ENCODE measurements at regions not wholly inside any gene's neighbourhood (a gene's known extent, or its start where the extent isn't known, plus 50 kb on each side); places are given as distances from the start of the nearest gene placed in this dataset.

DNA sequence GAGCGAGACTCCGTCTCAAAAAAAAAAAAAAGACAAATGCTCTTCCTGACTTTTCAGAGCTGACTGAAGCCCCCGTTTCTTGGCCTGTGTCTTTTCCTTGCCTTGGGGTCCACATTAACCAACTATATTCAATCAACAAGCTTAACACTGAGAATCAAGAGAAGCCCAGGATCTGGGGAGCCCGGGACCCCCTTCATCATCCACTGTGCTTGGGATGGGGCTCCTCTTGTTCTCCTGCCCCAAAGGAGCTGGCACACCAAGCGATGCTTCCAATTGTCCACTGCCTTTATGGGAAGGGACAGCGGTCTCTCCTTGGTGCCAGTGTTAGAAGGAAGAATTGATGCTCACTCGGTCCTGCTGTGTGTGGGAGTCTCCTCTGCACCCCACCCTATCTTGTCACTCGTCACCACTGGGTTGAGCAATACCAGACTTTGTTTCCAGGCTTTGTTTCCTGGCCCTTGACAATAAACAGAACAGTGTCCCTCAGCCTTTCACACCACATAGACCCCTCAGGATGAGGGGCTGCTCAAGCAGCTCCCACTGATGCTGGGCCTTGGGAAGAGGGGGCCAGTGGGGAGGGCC, 146.7 kb downstream of the KCNJ12 start:
- TF ChIP-seq, protein P1, sequence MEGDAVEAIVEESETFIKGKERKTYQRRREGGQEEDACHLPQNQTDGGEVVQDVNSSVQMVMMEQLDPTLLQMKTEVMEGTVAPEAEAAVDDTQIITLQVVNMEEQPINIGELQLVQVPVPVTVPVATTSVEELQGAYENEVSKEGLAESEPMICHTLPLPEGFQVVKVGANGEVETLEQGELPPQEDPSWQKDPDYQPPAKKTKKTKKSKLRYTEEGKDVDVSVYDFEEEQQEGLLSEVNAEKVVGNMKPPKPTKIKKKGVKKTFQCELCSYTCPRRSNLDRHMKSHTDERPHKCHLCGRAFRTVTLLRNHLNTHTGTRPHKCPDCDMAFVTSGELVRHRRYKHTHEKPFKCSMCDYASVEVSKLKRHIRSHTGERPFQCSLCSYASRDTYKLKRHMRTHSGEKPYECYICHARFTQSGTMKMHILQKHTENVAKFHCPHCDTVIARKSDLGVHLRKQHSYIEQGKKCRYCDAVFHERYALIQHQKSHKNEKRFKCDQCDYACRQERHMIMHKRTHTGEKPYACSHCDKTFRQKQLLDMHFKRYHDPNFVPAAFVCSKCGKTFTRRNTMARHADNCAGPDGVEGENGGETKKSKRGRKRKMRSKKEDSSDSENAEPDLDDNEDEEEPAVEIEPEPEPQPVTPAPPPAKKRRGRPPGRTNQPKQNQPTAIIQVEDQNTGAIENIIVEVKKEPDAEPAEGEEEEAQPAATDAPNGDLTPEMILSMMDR (IDR thresholded peaks at IDR 0.05): no peak
- TF ChIP-seq POLR2AphosphoS5 (IDR thresholded peaks at IDR 0.05): no peak
- no peak for TF ChIP-seq POLR2A (IDR thresholded peaks at IDR 0.05)
- no peak for TF ChIP-seq EP300 (IDR thresholded peaks at IDR 0.05)

Measured in stomach (tissue), 4 donors.